GM23338 (cell line): ENCODE measurements at regions not wholly inside any gene's neighbourhood (a gene's known extent, or its start where the extent isn't known, plus 50 kb on each side); places are given as distances from the start of the nearest gene placed in this dataset.

Experiments
- ATAC-seq: fragments of 200-7000 bp; cut with Tn5 transposase; 3 replicates; pipeline ENCODE4 v1.9.1; 2020
- DNase-seq: peaks from one replicate; pipeline ENCODE4 v3.0.0-alpha.2; 2015; ENCODE audit warnings: low spot score
- H2AFZ ChIP-seq: fragments of 200-600 bp; sonication (generic); 2 replicates; pipeline ENCODE4 v1.8.0; 2016; ENCODE audit warnings: antibody characterized with exemption, mild to moderate bottlenecking, moderate library complexity
- H3F3A ChIP-seq: fragments of 200-600 bp; sonication (generic); replicated peaks from 2 replicates; pipeline ENCODE4 v1.8.0; 2017; ENCODE audit warnings: antibody characterized with exemption, mixed run types, low read depth
- H3K27ac ChIP-seq: fragments of 200-600 bp; sonication (generic); 2 replicates; pipeline ENCODE4 v1.6.1; 2016; ENCODE audit warnings: low read depth
- H3K27me3 ChIP-seq: fragments of 200-600 bp; sonication (generic); 2 replicates; pipeline ENCODE4 v1.8.0; 2016; ENCODE audit warnings: mild to moderate bottlenecking, mixed run types, moderate library complexity; ENCODE audit not compliant: insufficient read depth
- H3K36me3 ChIP-seq: fragments of 200-600 bp; sonication (generic); 2 replicates; pipeline ENCODE4 v1.8.0; 2016; ENCODE audit warnings: mild to moderate bottlenecking; ENCODE audit not compliant: insufficient read depth
- H3K4me1 ChIP-seq: fragments of 200-600 bp; sonication (generic); 2 replicates; pipeline ENCODE4 v1.8.0; 2016; ENCODE audit warnings: mild to moderate bottlenecking, moderate library complexity; ENCODE audit not compliant: insufficient read depth
- H3K4me2 ChIP-seq: fragments of 200-600 bp; sonication (generic); 2 replicates; pipeline ENCODE4 v1.7.1; 2017; ENCODE audit warnings: mixed run types
- H3K4me3 ChIP-seq: fragments of 200-600 bp; sonication (generic); 2 replicates; pipeline ENCODE4 v1.6.1; 2016; ENCODE audit warnings: mixed run types
- H3K79me2 ChIP-seq: fragments of 200-600 bp; sonication (generic); replicated peaks from 2 replicates; pipeline ENCODE4 v1.8.0; 2017; ENCODE audit warnings: mild to moderate bottlenecking; ENCODE audit not compliant: insufficient read depth
- H3K9me2 ChIP-seq: fragments of 200-600 bp; sonication (generic); 2 replicates; pipeline ENCODE4 v1.8.0; 2017; ENCODE audit not compliant: insufficient read depth
- H4K20me1 ChIP-seq: fragments of 200-600 bp; sonication (generic); replicated peaks from 2 replicates; pipeline ENCODE4 v1.8.0; 2017; ENCODE audit warnings: mild to moderate bottlenecking; ENCODE audit not compliant: insufficient read depth
- H3K27ac Mint-ChIP-seq: 2 replicates; pipeline ENCODE4 v1.8.0; 2020; ENCODE audit warnings: inconsistent platforms, mild to moderate bottlenecking, moderate library complexity, mixed read lengths
- H3K27me3 Mint-ChIP-seq: 3 replicates; pipeline ENCODE4 v1.8.0; 2022; ENCODE audit warnings: low read depth, mild to moderate bottlenecking, moderate library complexity, mixed read lengths, inconsistent platforms; ENCODE audit not compliant: insufficient read depth, poor library complexity
- H3K36me3 Mint-ChIP-seq: 3 replicates; pipeline ENCODE4 v1.8.0; 2021; ENCODE audit warnings: low read depth, mild to moderate bottlenecking, inconsistent platforms, moderate library complexity, mixed read lengths
- H3K4me1 Mint-ChIP-seq: 3 replicates; pipeline ENCODE4 v1.8.0; 2020; ENCODE audit warnings: mild to moderate bottlenecking, inconsistent platforms, mixed read lengths
- H3K4me3 Mint-ChIP-seq: 3 replicates; pipeline ENCODE4 v1.8.0; 2021; ENCODE audit warnings: moderate library complexity, mild to moderate bottlenecking, inconsistent platforms, mixed read lengths
- H3K9me3 Mint-ChIP-seq: 3 replicates; pipeline ENCODE4 v1.8.0; 2020; ENCODE audit warnings: moderate library complexity, mild to moderate bottlenecking, inconsistent platforms, mixed read lengths
- ETS1 ChIP-seq: IDR thresholded peaks from 2 replicates; pipeline ENCODE4 v1.6.1; 2016; ENCODE audit warnings: antibody characterized with exemption
- EZH2phosphoT487 ChIP-seq: fragments of 200-600 bp; sonication (generic); IDR thresholded peaks from one replicate; pipeline ENCODE4 v1.8.1; 2018; ENCODE audit warnings: antibody characterized with exemption; ENCODE audit not compliant: unreplicated experiment
- NANOG ChIP-seq: IDR thresholded peaks from 2 replicates; pipeline ENCODE4 v1.6.1; 2016; ENCODE audit warnings: antibody characterized with exemption, borderline replicate concordance
- STAT1 ChIP-seq: IDR thresholded peaks from one replicate; pipeline ENCODE4 v1.6.1; 2016; ENCODE audit warnings: antibody characterized with exemption; ENCODE audit not compliant: unreplicated experiment
- ZNF114 ChIP-seq: fragments of 250-450 bp; sonication (Bioruptor Pico); IDR thresholded peaks from 2 replicates; pipeline ENCODE4 v1.5.0; 2020; ENCODE audit warnings: mild to moderate bottlenecking, moderate library complexity
- ZNF462 ChIP-seq: fragments of 250-450 bp; sonication (Bioruptor Pico); IDR thresholded peaks from 2 replicates; pipeline ENCODE4 v1.5.0; 2020; ENCODE audit warnings: mild to moderate bottlenecking, moderate library complexity
- TF ChIP-seq, protein P1 (sequence below): IDR thresholded peaks from one replicate; pipeline ENCODE4 v1.6.1; 2018; ENCODE audit warnings: antibody characterized with exemption; ENCODE audit not compliant: unreplicated experiment
- TF ChIP-seq, protein P2 (sequence below), 2 experiments: fragments of 200-600 bp in 1 of 2; sonication (generic) in 1 of 2; conservative IDR thresholded peaks; 2 replicates each; pipeline versions ENCODE4 v1.5.1 to v1.6.1; 2016 to 2017; ENCODE audit warnings: antibody characterized with exemption in 2 of 2, low read depth in 2 of 2, mild to moderate bottlenecking in 2 of 2, moderate library complexity in 1 of 2

DNA sequence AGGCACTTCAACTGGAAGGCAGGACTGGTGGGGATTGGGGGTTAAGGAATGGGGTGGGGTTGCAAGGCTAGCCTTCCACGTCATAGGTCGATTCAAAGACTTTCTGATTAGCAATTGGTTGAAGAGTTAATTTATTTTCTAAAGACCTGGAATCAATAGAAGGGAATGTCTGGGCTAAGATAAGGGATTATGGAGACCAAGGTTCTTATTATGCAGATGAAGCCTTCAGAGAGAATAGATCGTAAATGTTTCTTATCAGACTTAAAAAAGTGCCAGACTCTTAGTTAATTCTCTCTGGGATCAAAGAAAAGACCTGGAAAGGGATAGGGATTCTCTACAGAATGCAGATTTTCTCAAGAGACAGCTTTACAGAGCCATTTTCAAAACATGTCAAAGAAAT, 368.0 kb upstream of the DLGAP1 start (continued):
- TF ChIP-seq, protein P1, sequence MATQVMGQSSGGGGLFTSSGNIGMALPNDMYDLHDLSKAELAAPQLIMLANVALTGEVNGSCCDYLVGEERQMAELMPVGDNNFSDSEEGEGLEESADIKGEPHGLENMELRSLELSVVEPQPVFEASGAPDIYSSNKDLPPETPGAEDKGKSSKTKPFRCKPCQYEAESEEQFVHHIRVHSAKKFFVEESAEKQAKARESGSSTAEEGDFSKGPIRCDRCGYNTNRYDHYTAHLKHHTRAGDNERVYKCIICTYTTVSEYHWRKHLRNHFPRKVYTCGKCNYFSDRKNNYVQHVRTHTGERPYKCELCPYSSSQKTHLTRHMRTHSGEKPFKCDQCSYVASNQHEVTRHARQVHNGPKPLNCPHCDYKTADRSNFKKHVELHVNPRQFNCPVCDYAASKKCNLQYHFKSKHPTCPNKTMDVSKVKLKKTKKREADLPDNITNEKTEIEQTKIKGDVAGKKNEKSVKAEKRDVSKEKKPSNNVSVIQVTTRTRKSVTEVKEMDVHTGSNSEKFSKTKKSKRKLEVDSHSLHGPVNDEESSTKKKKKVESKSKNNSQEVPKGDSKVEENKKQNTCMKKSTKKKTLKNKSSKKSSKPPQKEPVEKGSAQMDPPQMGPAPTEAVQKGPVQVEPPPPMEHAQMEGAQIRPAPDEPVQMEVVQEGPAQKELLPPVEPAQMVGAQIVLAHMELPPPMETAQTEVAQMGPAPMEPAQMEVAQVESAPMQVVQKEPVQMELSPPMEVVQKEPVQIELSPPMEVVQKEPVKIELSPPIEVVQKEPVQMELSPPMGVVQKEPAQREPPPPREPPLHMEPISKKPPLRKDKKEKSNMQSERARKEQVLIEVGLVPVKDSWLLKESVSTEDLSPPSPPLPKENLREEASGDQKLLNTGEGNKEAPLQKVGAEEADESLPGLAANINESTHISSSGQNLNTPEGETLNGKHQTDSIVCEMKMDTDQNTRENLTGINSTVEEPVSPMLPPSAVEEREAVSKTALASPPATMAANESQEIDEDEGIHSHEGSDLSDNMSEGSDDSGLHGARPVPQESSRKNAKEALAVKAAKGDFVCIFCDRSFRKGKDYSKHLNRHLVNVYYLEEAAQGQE = no peak
- TF ChIP-seq EZH2phosphoT487 (no peak), NANOG (no peak), STAT1 (no peak), ETS1 (no peak)
- TF ChIP-seq, protein P2, sequence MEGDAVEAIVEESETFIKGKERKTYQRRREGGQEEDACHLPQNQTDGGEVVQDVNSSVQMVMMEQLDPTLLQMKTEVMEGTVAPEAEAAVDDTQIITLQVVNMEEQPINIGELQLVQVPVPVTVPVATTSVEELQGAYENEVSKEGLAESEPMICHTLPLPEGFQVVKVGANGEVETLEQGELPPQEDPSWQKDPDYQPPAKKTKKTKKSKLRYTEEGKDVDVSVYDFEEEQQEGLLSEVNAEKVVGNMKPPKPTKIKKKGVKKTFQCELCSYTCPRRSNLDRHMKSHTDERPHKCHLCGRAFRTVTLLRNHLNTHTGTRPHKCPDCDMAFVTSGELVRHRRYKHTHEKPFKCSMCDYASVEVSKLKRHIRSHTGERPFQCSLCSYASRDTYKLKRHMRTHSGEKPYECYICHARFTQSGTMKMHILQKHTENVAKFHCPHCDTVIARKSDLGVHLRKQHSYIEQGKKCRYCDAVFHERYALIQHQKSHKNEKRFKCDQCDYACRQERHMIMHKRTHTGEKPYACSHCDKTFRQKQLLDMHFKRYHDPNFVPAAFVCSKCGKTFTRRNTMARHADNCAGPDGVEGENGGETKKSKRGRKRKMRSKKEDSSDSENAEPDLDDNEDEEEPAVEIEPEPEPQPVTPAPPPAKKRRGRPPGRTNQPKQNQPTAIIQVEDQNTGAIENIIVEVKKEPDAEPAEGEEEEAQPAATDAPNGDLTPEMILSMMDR (conservative IDR thresholded peaks at IDR 0.05; ENCODE audit: low read depth in 2 of 2) = no peak

DNA sequence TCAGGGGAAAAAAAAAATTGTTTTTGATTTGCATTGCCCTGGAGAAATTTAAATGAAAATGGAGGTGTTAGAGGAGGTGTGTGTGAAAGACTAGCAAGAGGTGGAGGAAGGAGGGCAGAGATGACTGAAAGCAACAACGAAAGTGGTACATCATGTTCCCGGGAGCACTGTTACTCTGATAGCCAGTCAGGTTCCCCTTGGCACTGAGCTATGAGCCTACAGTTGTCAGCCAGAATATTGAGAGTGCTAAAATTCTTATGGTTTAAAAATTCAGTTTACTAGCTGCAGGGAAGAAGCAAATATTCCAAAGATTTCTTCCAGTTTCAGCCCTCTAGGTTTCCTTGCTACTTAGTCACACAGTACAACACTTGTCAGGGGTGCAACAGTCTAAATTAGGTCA, 366.7 kb upstream of the DLGAP1 start:
- peak overlapping the region; percentile 60 for H2AFZ ChIP-seq
- DNase-seq (no peak), ATAC-seq (no peak)
- Mint-ChIP-seq H3K27ac (no peak overlapping the region), H3K9me3 (no peaks in the 10 kb centered on the region; the same call in 2 of the 3 replicates), H3K36me3 (no peaks in the 10 kb centered on the region), H3K4me3 (no peak overlapping the region), H3K27me3 (no peaks in the 10 kb centered on the region), H3K4me1 (peaks cover 10% of the 10 kb centered on the region)
- H3K4me1 ChIP-seq = peaks cover 10% of the 10 kb centered on the region; the same call in 1 of the 2 replicates
- no peak for TF ChIP-seq ZNF114 (CRISPR knock-in tag)
- TF ChIP-seq ZNF462 (CRISPR knock-in tag) = no peak
- TF ChIP-seq ETS1 = no peak
- TF ChIP-seq, protein P2 (conservative IDR thresholded peaks at IDR 0.05; ENCODE audit: low read depth in 2 of 2) = no peak
- H3K4me3 ChIP-seq = no peak overlapping the region
- no peaks in the 10 kb centered on the region for H3K79me2 ChIP-seq
- H3F3A ChIP-seq = no peaks in the 10 kb centered on the region
- no peak overlapping the region for H3K27ac ChIP-seq
- no peaks in the 10 kb centered on the region for H3K27me3 ChIP-seq
- no peak overlapping the region for H3K4me2 ChIP-seq
- no peaks in the 10 kb centered on the region for H3K36me3 ChIP-seq
- H4K20me1 ChIP-seq = no peaks in the 10 kb centered on the region
- H3K9me2 ChIP-seq = peaks cover 2% of the 10 kb centered on the region; the same call in 1 of the 2 replicates
